ENCODE measurements at regions not wholly inside any gene's neighbourhood (a gene's known extent, or its start where the extent isn't known, plus 50 kb on each side); places are given as distances from the start of the nearest gene placed in this dataset.

DNA sequence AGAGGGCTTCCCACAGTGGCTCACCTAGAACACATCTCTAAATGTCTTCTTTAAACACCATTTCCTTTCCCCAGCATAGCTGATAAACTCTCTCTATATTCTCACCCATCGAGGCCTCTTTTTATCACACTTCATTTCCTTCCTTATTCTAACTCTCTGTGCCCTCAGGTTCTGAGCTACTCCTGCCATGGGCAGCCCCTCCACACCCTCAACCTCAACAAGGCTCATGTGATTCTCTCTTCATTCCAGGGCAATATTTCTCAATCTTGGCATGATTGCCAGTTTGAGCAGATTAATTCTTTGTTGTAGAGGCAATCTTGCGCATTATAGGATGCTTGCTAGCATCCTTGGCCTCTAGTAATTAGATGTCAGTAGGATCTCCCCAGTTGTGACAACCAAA is 999.1 kb downstream of the TSN start:
- no peak for DNase-seq
- intact Hi-C loops (cut with micrococcal nuclease), result no loop called here
- H4K20me1 ChIP-seq (ENCODE audit: control insufficient read depth, insufficient read depth, low read length, poor library complexity, severe bottlenecking), result no peaks in the 10 kb centered on the region
- H3K27me3 Mint-ChIP-seq, result no peaks in the 10 kb centered on the region
- H3K9ac ChIP-seq (ENCODE audit: low read length), result no peak overlapping the region
- H3K4me1 Mint-ChIP-seq, result no peaks in the 10 kb centered on the region
- H3K27me3 ChIP-seq (replicated peaks in 1 of 4; ENCODE audit: control extremely low read depth in 1 of 4, control insufficient read depth in 3 of 4, insufficient read depth in 4 of 4, low read length in 3 of 4), result no peaks in the 10 kb centered on the region
- peaks cover 0 to 3% (median 0%) of the 10 kb centered on the region in 3 donors for H3K9me3 ChIP-seq (ENCODE audit: control extremely low read depth in 1 of 3, control insufficient read depth in 2 of 3, insufficient read depth in 1 of 3, low read length in 2 of 3)
- H2AFZ ChIP-seq (ENCODE audit: insufficient read depth, low read depth, low read length, poor library complexity, severe bottlenecking), result no peak overlapping the region
- no peaks in the 10 kb centered on the region for H3K79me2 ChIP-seq (ENCODE audit: control insufficient read depth, insufficient read depth, low read length)
- H3K9me3 Mint-ChIP-seq (ENCODE audit: insufficient read depth), result peaks cover 5% of the 10 kb centered on the region
- no peak for ATAC-seq (ENCODE audit: low read depth)
- H3K36me3 ChIP-seq (replicated peaks in 1 of 2; ENCODE audit: control extremely low read depth in 1 of 2, control insufficient read depth in 1 of 2, extremely low read depth in 1 of 2, insufficient read depth in 2 of 2, low read length in 1 of 2), result no peaks in the 10 kb centered on the region
- H3K4me1 ChIP-seq (ENCODE audit: control insufficient read depth in 2 of 2, insufficient read depth in 2 of 2, low read length in 2 of 2), result no peaks in the 10 kb centered on the region
- H3K27ac ChIP-seq (ENCODE audit: low read length in 2 of 2), result no peak overlapping the region
- 14% methylated on average over 1 of the region's 2 CpGs for WGBS (ENCODE audit: insufficient coverage)
- H3K27ac Mint-ChIP-seq, result no peak overlapping the region
- TF ChIP-seq, protein P1, sequence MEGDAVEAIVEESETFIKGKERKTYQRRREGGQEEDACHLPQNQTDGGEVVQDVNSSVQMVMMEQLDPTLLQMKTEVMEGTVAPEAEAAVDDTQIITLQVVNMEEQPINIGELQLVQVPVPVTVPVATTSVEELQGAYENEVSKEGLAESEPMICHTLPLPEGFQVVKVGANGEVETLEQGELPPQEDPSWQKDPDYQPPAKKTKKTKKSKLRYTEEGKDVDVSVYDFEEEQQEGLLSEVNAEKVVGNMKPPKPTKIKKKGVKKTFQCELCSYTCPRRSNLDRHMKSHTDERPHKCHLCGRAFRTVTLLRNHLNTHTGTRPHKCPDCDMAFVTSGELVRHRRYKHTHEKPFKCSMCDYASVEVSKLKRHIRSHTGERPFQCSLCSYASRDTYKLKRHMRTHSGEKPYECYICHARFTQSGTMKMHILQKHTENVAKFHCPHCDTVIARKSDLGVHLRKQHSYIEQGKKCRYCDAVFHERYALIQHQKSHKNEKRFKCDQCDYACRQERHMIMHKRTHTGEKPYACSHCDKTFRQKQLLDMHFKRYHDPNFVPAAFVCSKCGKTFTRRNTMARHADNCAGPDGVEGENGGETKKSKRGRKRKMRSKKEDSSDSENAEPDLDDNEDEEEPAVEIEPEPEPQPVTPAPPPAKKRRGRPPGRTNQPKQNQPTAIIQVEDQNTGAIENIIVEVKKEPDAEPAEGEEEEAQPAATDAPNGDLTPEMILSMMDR (IDR thresholded peaks at IDR 0.05), result no peak
- no peak for TF ChIP-seq EZH2 (IDR thresholded peaks at IDR 0.05; ENCODE audit: borderline replicate concordance, insufficient read depth, low read depth, low read length, poor library complexity, severe bottlenecking)
- H3K4me3 ChIP-seq (ENCODE audit: control extremely low read depth in 1 of 5, extremely low read depth in 1 of 5, insufficient read depth in 1 of 5, low read depth in 2 of 5, low read length in 4 of 5), result no peak overlapping the region
- H3K4me3 Mint-ChIP-seq, result no peak overlapping the region
- ChIA-PET POLR2A (no interaction called here), CTCF (no interaction called here)
- no peak overlapping the region for H3K4me2 ChIP-seq (replicated peaks; ENCODE audit: low read depth, low read length, poor library complexity, severe bottlenecking)

DNA sequence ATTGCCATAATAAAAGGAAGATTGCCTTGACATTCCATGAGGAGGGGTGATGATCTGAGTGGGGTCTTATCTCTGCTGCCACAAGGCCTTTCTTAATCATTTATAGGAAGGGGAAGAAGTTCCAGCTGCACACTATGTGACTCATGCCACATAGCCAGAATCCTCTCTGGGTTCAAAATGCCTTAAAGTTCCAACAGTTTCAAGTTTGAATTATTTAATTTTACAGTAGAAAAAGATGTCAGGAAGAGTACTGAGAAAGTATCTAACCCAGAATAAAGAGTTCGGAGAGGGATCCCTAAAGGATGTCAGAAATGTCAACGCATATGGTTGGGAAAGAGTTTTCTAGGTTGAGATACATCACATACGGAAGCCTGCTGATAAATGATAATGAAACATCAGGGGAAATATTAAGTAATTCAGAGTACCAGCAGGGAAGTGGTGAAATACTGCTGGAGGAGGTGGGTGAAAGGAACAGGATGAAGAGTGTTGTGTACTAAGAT is 999.9 kb downstream of the TSN start:
- H3K4me1 ChIP-seq (ENCODE audit: control insufficient read depth in 2 of 2, insufficient read depth in 2 of 2, low read length in 2 of 2), result no peaks in the 10 kb centered on the region
- intact Hi-C loops (cut with micrococcal nuclease), result no loop called here
- ChIA-PET POLR2A (no interaction called here), CTCF (no interaction called here)
- Mint-ChIP-seq H3K9me3 (ENCODE audit: insufficient read depth) (peaks cover 5% of the 10 kb centered on the region), H3K27ac (no peak overlapping the region), H3K4me1 (no peaks in the 10 kb centered on the region), H3K27me3 (no peaks in the 10 kb centered on the region), H3K4me3 (no peak overlapping the region)
- no peak for DNase-seq
- H3K9ac ChIP-seq (ENCODE audit: low read length), result no peak overlapping the region
- ATAC-seq (ENCODE audit: low read depth), result no peak
- 76% methylated on average over 3 of the region's 3 CpGs for WGBS (ENCODE audit: insufficient coverage)
- H3K36me3 ChIP-seq (replicated peaks in 1 of 2; ENCODE audit: control extremely low read depth in 1 of 2, control insufficient read depth in 1 of 2, extremely low read depth in 1 of 2, insufficient read depth in 2 of 2, low read length in 1 of 2), result no peaks in the 10 kb centered on the region
- no peak overlapping the region for H2AFZ ChIP-seq (ENCODE audit: insufficient read depth, low read depth, low read length, poor library complexity, severe bottlenecking)
- no peaks in the 10 kb centered on the region for H4K20me1 ChIP-seq (ENCODE audit: control insufficient read depth, insufficient read depth, low read length, poor library complexity, severe bottlenecking)
- H3K27ac ChIP-seq (ENCODE audit: low read length in 2 of 2), result no peak overlapping the region
- no peak overlapping the region for H3K4me3 ChIP-seq (ENCODE audit: control extremely low read depth in 1 of 5, extremely low read depth in 1 of 5, insufficient read depth in 1 of 5, low read depth in 2 of 5, low read length in 4 of 5)
- no peaks in the 10 kb centered on the region for H3K27me3 ChIP-seq (replicated peaks in 1 of 4; ENCODE audit: control extremely low read depth in 1 of 4, control insufficient read depth in 3 of 4, insufficient read depth in 4 of 4, low read length in 3 of 4)
- H3K9me3 ChIP-seq (ENCODE audit: control extremely low read depth in 1 of 3, control insufficient read depth in 2 of 3, insufficient read depth in 1 of 3, low read length in 2 of 3), result peaks cover 0 to 3% (median 0%) of the 10 kb centered on the region in 3 donors
- no peak overlapping the region for H3K4me2 ChIP-seq (replicated peaks; ENCODE audit: low read depth, low read length, poor library complexity, severe bottlenecking)
- TF ChIP-seq, protein P1 (IDR thresholded peaks at IDR 0.05), result no peak
- TF ChIP-seq EZH2 (IDR thresholded peaks at IDR 0.05; ENCODE audit: borderline replicate concordance, insufficient read depth, low read depth, low read length, poor library complexity, severe bottlenecking), result no peak
- H3K79me2 ChIP-seq (ENCODE audit: control insufficient read depth, insufficient read depth, low read length), result no peaks in the 10 kb centered on the region
